Hematopoietic multipotent progenitor cell treated with erythropoietin and hydrocortisone succinate and interleukin-3 and kit ligand, for 15 days (in vitro differentiated cells): ENCODE measurements at regions not wholly inside any gene's neighbourhood (a gene's known extent, or its start where the extent isn't known, plus 50 kb on each side); places are given as distances from the start of the nearest gene placed in this dataset.
"Not testable (repeated sequence)": the region's sequence is repeated elsewhere in the genome, so short reads cannot be mapped to it uniquely, and the experiment has no call there.

Experiments
- DNase-seq: peaks from one replicate; pipeline ENCODE4 v3.0.0-alpha.2; 2015; ENCODE audit warnings: low spot score

GRCh38 chr10:131363416-131363815 lies 51.9 kb upstream of the TCERG1L start:
- no peak for DNase-seq

GRCh38 chr10:131371571-131371970 lies 60.0 kb upstream of the TCERG1L start:
- DNase-seq: no peak

- DNase-seq: no peak
Observed at GRCh38 chr10:131381576-131381975, 70.1 kb upstream of the TCERG1L start.

- DNase-seq: not testable (repeated sequence)
Observed at GRCh38 chr10:131385161-131385872, 73.8 kb upstream of the TCERG1L start.

GRCh38 chr10:131387018-131387529 lies 75.6 kb upstream of the TCERG1L start:
- no peak for DNase-seq

GRCh38 chr10:131391936-131392335 lies 80.4 kb upstream of the TCERG1L start:
- no peak for DNase-seq

- DNase-seq: no peak
Observed at GRCh38 chr10:131396121-131397050, 84.9 kb upstream of the TCERG1L start.

- no peak for DNase-seq
Observed at GRCh38 chr10:131398166-131398565, 86.6 kb upstream of the TCERG1L start.

GRCh38 chr10:131399981-131400380 lies 88.5 kb upstream of the TCERG1L start:
- DNase-seq: no peak

- DNase-seq: no peak
Observed at GRCh38 chr10:131400513-131400912, 89.0 kb upstream of the TCERG1L start.

GRCh38 chr10:131402771-131403650 lies 91.5 kb upstream of the TCERG1L start:
- no peak for DNase-seq

GRCh38 chr10:131403936-131404335 lies 92.4 kb upstream of the TCERG1L start:
- DNase-seq: no peak

- no peak for DNase-seq
Observed at GRCh38 chr10:131404886-131405285, 93.4 kb upstream of the TCERG1L start.

- DNase-seq: no peak
Observed at GRCh38 chr10:131406676-131407392, 95.3 kb upstream of the TCERG1L start.

GRCh38 chr10:131418681-131419080 lies 107.2 kb upstream of the TCERG1L start:
- no peak for DNase-seq

- no peak for DNase-seq
Observed at GRCh38 chr10:131419797-131420196, 108.3 kb upstream of the TCERG1L start.

GRCh38 chr10:131420867-131421266 lies 109.3 kb upstream of the TCERG1L start:
- DNase-seq: no peak

GRCh38 chr10:131421381-131421780 lies 109.9 kb upstream of the TCERG1L start:
- DNase-seq: no peak

- no peak for DNase-seq
Observed at GRCh38 chr10:131422731-131423130, 111.2 kb upstream of the TCERG1L start.

- DNase-seq: no peak
Observed at GRCh38 chr10:131424053-131424452, 112.5 kb upstream of the TCERG1L start.

GRCh38 chr10:131424836-131425491 lies 113.4 kb upstream of the TCERG1L start:
- DNase-seq: no peak
